GM19463 (cell line): ENCODE measurements at regions not wholly inside any gene's neighbourhood (a gene's known extent, or its start where the extent isn't known, plus 50 kb on each side); places are given as distances from the start of the nearest gene placed in this dataset.
A peak's percentile ranks its signal among the peaks of the same experiment; 100 is the strongest.
"Not testable (repeated sequence)": the region's sequence is repeated elsewhere in the genome, so short reads cannot be mapped to it uniquely, and the experiment has no call there.

Experiments used
- ATAC-seq: cut with Tn5 transposase; IDR thresholded peaks from one replicate; pipeline ENCODE4 v1.9.1; 2021; ENCODE audit warnings: mild to moderate bottlenecking, moderate library complexity; ENCODE audit not compliant: unreplicated experiment

- ATAC-seq, result no peak
Measured at GRCh38 chr13:60214213-60215055, 50.7 kb upstream of the DIAPH3 start.

DNA sequence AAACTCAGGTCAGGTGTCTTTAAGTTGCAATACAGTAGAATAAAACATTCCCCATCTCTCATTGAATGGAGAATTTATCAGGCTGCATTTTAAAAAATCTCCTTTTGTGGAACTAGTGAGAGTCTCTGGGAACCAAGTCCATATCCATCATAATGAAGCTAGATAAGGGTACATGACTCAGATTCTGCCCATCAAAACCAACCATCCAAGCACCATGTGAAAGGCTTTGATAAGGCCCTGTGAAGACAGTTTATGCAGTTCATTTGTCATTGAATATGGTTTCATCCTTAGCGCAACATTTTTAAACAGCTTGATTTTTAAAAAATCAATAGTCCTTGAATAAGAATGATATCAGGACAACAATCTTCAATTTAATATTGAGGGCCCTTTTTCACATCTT lies 56.3 kb upstream of the DIAPH3 start:
- no peak for ATAC-seq

GRCh38 chr13:60221581-60221980 lies 57.9 kb upstream of the DIAPH3 start:
- no peak for ATAC-seq

DNA sequence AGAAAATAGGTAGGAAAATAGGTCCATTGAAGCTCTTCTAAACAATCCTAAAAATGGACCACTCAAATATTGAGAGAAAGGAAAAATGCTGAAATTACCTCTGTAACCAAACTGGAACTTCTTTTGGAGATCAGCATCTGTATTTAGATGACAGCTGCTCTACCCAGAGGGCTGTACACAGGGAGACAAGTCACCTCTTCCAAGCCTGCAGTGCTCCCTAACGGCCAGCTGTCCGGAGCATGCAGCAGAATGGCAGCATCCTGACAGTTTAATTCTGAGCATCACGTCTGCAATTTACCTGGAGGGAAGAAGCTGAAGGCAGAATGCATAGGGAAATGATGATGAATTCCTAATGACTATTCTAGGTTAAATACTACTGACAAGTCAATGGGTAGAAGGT lies 62.8 kb upstream of the DIAPH3 start:
- no peak for ATAC-seq

- no peak for ATAC-seq
Measured at GRCh38 chr13:60227158-60227557, 63.4 kb upstream of the DIAPH3 start.

- no peak for ATAC-seq
Measured at GRCh38 chr13:60229708-60230272, 66.1 kb upstream of the DIAPH3 start.

- peak; percentile 62 for ATAC-seq
Measured at GRCh38 chr13:60230593-60230992, 66.9 kb upstream of the DIAPH3 start.

DNA sequence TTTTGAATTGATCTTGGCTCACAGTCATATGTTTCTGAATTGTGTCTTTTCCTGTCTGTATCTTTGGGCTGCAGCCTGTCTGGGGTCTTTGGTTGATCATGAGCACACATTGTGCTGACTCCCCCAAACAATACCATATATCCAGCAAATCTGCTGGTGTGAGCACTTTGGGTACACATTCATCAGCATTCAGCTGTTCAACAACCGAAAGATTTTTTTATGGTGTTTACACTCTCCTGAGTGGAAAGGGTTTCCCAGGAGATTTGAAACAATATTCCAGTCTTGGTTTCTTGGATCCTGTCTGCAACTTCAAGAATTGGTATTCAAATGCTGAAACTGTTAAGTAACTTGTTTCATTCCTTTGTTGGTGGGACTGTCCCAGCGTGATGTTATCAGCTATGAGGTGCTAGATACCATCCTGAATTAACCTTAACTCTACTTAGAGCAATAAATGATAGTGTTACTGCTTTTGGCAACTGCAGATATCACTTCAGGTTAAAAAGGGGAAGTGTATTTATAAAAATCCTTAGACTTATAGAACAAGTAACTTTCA lies 78.4 kb upstream of the DIAPH3 start:
- ATAC-seq, result no peak

DNA sequence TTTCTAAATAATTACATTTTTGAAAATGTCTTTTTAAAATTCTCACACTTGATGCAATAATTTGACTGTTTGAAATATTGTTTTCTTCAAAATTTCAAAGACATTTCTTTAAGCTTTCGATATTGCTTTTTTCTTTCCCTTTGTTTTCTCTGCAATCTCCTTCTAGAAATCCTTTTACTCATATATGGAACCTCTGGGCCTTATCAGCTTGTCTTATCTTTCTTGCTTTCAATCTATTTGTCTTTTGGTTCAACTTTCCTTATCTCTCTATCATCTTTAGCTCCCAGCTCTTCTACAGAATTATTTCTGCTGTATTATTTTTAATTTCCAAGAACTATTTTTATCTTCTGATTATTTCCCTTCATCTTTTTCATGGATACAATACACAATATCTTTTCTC lies 80.7 kb upstream of the DIAPH3 start:
- ATAC-seq, result no peak

- ATAC-seq, result not testable (repeated sequence)
Measured at GRCh38 chr13:60251419-60251818, 87.7 kb upstream of the DIAPH3 start.

DNA sequence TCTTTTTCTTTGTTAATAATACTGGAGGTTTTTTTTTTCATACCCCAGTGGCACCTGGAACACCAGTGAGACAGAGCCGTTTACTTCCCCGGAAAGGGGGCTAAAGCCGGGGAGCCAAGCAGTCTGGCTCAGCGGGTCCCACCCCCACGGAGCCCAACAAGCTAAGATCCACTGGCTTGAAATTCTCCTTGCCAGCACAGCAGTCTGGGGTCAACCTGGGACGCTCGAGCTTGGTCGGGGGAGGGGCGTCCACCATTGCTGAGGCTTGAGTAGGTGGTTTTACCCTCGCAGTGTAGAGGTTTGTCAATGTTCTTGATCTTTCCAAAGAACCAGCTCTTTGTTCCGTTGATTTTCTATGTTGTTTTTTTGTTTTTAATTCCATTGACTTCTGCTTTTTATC lies 94.6 kb upstream of the DIAPH3 start:
- no peak for ATAC-seq

GRCh38 chr13:60260440-60260839 lies 96.7 kb upstream of the DIAPH3 start:
- ATAC-seq, result no peak

- no peak for ATAC-seq
Measured at GRCh38 chr13:60261432-60262351, 98.0 kb upstream of the DIAPH3 start.

GRCh38 chr13:60265566-60265965 lies 101.8 kb upstream of the DIAPH3 start:
- no peak for ATAC-seq

- ATAC-seq, result peak; percentile 87
Measured at GRCh38 chr13:60267498-60268202, 103.9 kb upstream of the DIAPH3 start.

DNA sequence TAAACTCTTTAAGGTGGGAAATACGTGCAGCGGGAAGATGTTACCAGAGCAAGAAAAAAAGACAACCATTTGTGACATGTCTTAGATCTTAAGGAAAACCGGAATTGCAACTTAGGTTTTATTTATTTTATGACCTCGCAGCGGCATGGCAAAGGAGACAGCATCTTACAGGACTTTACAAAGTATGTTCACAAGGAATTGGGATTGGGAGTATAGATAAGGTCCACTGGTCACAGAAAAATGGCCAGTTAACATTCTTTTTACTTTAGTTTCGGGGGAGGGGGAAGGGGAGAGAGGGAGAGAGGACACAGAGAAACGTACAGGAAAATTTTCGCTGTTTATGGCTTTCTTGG lies 104.5 kb upstream of the DIAPH3 start:
- ATAC-seq, result no peak

DNA sequence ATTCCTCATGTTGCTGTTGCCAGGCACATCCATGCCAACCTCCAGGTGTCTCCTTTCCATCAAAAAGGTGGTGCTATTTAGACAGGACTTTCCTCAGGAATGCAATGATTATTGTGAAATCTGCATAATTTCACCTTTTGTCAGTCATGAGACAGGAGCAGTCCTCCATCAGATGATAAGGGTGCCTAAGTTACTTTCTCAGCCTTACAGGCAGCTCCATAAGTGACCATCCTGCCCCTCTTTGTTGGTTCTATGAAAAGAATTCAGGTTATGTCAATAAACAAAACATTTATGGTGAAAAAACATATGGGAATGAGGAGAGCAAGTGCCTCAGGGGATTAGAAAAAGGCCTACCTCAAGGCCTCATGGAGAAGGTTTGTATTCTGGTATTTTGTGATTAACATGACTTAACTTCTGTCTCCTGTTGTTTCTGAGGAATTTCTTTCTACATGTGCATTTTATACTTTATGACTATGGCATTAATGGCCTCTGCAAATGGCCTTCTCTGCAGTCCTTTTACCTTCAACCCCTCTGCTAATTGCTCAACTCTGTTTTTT lies 110.3 kb upstream of the DIAPH3 start:
- no peak for ATAC-seq

GRCh38 chr13:60274655-60275054 lies 110.9 kb upstream of the DIAPH3 start:
- ATAC-seq, result no peak

- no peak for ATAC-seq
Measured at GRCh38 chr13:60275208-60275607, 111.5 kb upstream of the DIAPH3 start.

DNA sequence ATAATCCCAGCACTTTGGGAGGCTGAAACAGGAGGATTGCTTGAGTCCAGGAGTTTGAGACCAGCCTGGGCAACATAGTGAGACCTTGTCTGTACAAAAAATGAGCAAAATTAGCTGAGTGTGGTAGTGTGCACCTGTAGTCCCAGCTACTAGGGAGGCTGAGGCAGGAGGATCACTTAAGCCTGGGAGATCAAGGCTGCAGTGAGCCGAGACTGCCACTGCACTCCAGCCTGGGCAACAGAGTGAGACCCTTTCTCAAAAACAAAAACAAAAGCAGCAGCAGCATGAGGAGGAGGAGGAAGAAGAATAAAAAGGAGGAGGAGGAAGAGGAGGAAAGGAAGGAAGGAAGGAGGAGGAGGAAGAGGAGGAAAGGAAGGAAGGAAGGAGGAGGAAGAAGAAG lies 116.5 kb upstream of the TDRD3 start:
- not testable (repeated sequence) for ATAC-seq
